WTC11 (cell line): ENCODE measurements at regions not wholly inside any gene's neighbourhood (a gene's known extent, or its start where the extent isn't known, plus 50 kb on each side); places are given as distances from the start of the nearest gene placed in this dataset.

ENCODE experiments used
- CREM ChIP-seq: sonication (generic); formaldehyde crosslinking; IDR thresholded peaks from 2 replicates; pipeline ENCODE4 v1.8.1; 2022; ENCODE audit warnings: mild to moderate bottlenecking, missing genetic modification reagents, moderate library complexity
- GTF2I ChIP-seq: fragments of 250-450 bp; sonication (Bioruptor Pico); conservative IDR thresholded peaks from 2 replicates; pipeline ENCODE4 v1.4.0; 2021; ENCODE audit warnings: mild to moderate bottlenecking
- MXD4 ChIP-seq: fragments of 250-450 bp; sonication (Bioruptor Pico); IDR thresholded peaks from 2 replicates; pipeline ENCODE4 v1.8.0; 2021; ENCODE audit warnings: mild to moderate bottlenecking, moderate library complexity, borderline replicate concordance
- SOX15 ChIP-seq: fragments of 250-450 bp; sonication (Bioruptor Pico); IDR thresholded peaks from 2 replicates; pipeline ENCODE4 v1.9.0; 2021; ENCODE audit warnings: mild to moderate bottlenecking
- ZNF138 ChIP-seq: sonication (generic); formaldehyde crosslinking; conservative IDR thresholded peaks from 2 replicates; pipeline ENCODE4 v1.8.1; 2022; ENCODE audit warnings: mild to moderate bottlenecking, moderate library complexity, missing genetic modification reagents
- ZNF232 ChIP-seq: sonication (generic); formaldehyde crosslinking; IDR thresholded peaks from 2 replicates; pipeline ENCODE4 v1.8.0; 2022; ENCODE audit warnings: mild to moderate bottlenecking, missing genetic modification reagents
- TF ChIP-seq, protein P1 (sequence below): fragments of 200-600 bp; IDR thresholded peaks from 2 replicates; pipeline ENCODE4 v1.8.0; 2022; ENCODE audit warnings: antibody characterized with exemption
- TF ChIP-seq, protein P2 (sequence below): sonication (generic); formaldehyde crosslinking; IDR thresholded peaks from 2 replicates; pipeline ENCODE4 v1.8.0; 2022; ENCODE audit warnings: mild to moderate bottlenecking, missing genetic modification reagents

DNA sequence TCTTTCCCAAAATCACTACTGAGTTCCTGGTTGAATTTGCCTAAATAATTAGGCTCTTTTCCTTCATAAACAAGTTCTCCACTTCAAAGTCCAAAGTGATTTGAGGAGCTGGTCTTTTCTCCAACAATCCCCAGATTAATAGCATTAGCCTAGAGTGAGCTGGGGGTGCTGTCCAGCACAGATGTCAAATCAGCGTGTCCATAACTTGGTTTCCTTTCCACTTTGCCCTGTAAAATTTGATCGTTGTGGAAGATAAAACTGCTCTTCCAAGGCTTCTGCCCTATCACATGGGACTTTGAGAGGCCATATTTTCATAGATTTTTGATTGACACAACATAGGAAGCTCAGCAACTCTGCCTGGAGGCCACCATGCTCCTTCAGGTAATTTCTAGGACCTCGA, 134.7 kb upstream of the RORB start:
- no peak for TF ChIP-seq ZNF232 (CRISPR knock-in tag)
- TF ChIP-seq CREM (CRISPR knock-in tag) = no peak
- no peak for TF ChIP-seq MXD4 (CRISPR knock-in tag)
- no peak for TF ChIP-seq ZNF138 (CRISPR knock-in tag)
- no peak for TF ChIP-seq SOX15 (CRISPR knock-in tag)
- TF ChIP-seq, protein P1, sequence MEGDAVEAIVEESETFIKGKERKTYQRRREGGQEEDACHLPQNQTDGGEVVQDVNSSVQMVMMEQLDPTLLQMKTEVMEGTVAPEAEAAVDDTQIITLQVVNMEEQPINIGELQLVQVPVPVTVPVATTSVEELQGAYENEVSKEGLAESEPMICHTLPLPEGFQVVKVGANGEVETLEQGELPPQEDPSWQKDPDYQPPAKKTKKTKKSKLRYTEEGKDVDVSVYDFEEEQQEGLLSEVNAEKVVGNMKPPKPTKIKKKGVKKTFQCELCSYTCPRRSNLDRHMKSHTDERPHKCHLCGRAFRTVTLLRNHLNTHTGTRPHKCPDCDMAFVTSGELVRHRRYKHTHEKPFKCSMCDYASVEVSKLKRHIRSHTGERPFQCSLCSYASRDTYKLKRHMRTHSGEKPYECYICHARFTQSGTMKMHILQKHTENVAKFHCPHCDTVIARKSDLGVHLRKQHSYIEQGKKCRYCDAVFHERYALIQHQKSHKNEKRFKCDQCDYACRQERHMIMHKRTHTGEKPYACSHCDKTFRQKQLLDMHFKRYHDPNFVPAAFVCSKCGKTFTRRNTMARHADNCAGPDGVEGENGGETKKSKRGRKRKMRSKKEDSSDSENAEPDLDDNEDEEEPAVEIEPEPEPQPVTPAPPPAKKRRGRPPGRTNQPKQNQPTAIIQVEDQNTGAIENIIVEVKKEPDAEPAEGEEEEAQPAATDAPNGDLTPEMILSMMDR = no peak
- no peak for TF ChIP-seq GTF2I (CRISPR knock-in tag)
- TF ChIP-seq, protein P2, sequence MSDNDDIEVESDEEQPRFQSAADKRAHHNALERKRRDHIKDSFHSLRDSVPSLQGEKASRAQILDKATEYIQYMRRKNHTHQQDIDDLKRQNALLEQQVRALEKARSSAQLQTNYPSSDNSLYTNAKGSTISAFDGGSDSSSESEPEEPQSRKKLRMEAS (CRISPR knock-in tag) = no peak
